Heart left ventricle (tissue), 16 donors: ENCODE measurements at regions not wholly inside any gene's neighbourhood (a gene's known extent, or its start where the extent isn't known, plus 50 kb on each side); places are given as distances from the start of the nearest gene placed in this dataset.

Experiments used
- ATAC-seq, 4 donors: fragments of 200-7000 bp; cut with Tn5 transposase; one replicate each; pipeline ENCODE4 v1.9.1; 2020 to 2022; ENCODE audit warnings: moderate library complexity in 4 of 4, mild to moderate bottlenecking in 3 of 4, moderate number of reproducible peaks in 1 of 4
- DNase-seq, 5 donors: peaks; one replicate each; pipeline ENCODE4 v3.0.0-alpha.2; 2020
- H3K27ac ChIP-seq, 12 donors: fragments of 200-600 bp; sonication (generic) in 4 of 12; one replicate each; pipeline versions ENCODE4 v1.5.0 to v1.8.0; 2016 to 2022; ENCODE audit warnings: mild to moderate bottlenecking in 2 of 12
- H3K27me3 ChIP-seq, 9 donors: fragments of 200-600 bp; sonication (generic) in 2 of 9; one replicate each; pipeline versions ENCODE4 v1.5.1 to v1.8.0; 2016 to 2022; ENCODE audit warnings: mild to moderate bottlenecking in 3 of 9
- H3K36me3 ChIP-seq, 9 donors: fragments of 200-600 bp; sonication (generic) in 2 of 9; one replicate each; pipeline versions ENCODE4 v1.5.0 to v1.8.0; 2018 to 2022; ENCODE audit warnings: mild to moderate bottlenecking in 2 of 9
- H3K4me1 ChIP-seq, 12 donors: fragments of 200-600 bp; sonication (generic) in 4 of 12; one replicate each; pipeline versions ENCODE4 v1.5.0 to v1.8.0; 2016 to 2022; ENCODE audit warnings: mild to moderate bottlenecking in 3 of 12
- H3K4me3 ChIP-seq, 12 donors: fragments of 200-600 bp; sonication (generic) in 4 of 12; one replicate each; pipeline versions ENCODE4 v1.5.0 to v1.8.0; 2017 to 2022; ENCODE audit warnings: mild to moderate bottlenecking in 9 of 12, moderate library complexity in 4 of 12
- H3K9me3 ChIP-seq, 12 donors: fragments of 200-600 bp; sonication (generic) in 4 of 12; one replicate each; pipeline versions ENCODE4 v1.5.0 to v1.8.0; 2016 to 2022; ENCODE audit warnings: mild to moderate bottlenecking in 1 of 12
- CTCF ChIP-seq, 12 donors: fragments of 200-600 bp; sonication (generic) in 4 of 12; IDR thresholded peaks; one replicate each; pipeline versions ENCODE4 v1.5.0 to v1.8.0; 2018 to 2022; ENCODE audit warnings: antibody characterized with exemption in 12 of 12, mild to moderate bottlenecking in 5 of 12
- POLR2A ChIP-seq, 2 donors: fragments of 450-650 bp; IDR thresholded peaks; one replicate each; pipeline ENCODE4 v1.6.1; 2017; ENCODE audit warnings: antibody characterized with exemption in 2 of 2, mild to moderate bottlenecking in 2 of 2, moderate library complexity in 2 of 2
- WGBS, 4 donors: extraction: QIAGEN DNeasy Blood & Tissue Kit in 2 of 4; methylation state at CpG; one replicate each; pipeline versions ENCODE4 v1.1.5 to v1.1.7; 2013 to 2018; 5-methylcytosine and 5-hydroxymethylcytosine counted together
- intact Hi-C, 10 donors: fragments of 100-400 bp; cut with DNase I; formaldehyde crosslinking; loops; one replicate each; pipeline versions ENCODE4 v1.11.1 to v1.14.2; 2022
- donor health status: ischemic (EF 13 %, LVEDD 7.1; RV severe dilation, severe dysfunction).
- donor health status: healthy with polysubstance abuse.
- donor health status: DM: no; HTN: yes; CAD: no.
- donor health status: DM: no; HTN: no; CAD: no.
- donor health status: ischemic (EF 25% LVEDD 6.9; RV normal size, moderate dysfunction).
- donor health status: ischemic (EF 25% LVEDD 5.7; RV mildly dilated, moderate dysfunction).
- donor health status: healthy.
- donor health status: DM: yes; HTN: yes; CAD: no.
- donor health status: ischemic (EF 35%, LVEDD 5.7; RV mildly dilated, moderate dysfunction).
- donor health status: nonischemic (EF 11% LVEDD 7.7; RV severe dilation, severe dysfunction).
- donor health status: DM: yes; HTN: yes; CAD: no.
- donor health status: PGD.
- donor health status: ischemic (EF 29% LVEDD 5.4; RV normal size, mild dysfunction).
- donor health status: nonischemic (EF 23%, LVEDD 6.1; RV moderate dilation, normal function).

- H3K9me3 ChIP-seq: peaks cover 0 to 11% (median 0%) of the 10 kb centered on the region in 12 donors
- no peak for DNase-seq
- ATAC-seq: no peak
- intact Hi-C loops: no loop called here
- no peak overlapping the region for H3K4me3 ChIP-seq
- H3K4me1 ChIP-seq: no peaks in the 10 kb centered on the region
- H3K27me3 ChIP-seq: no peaks in the 10 kb centered on the region
- H3K36me3 ChIP-seq: no peaks in the 10 kb centered on the region
- WGBS, 4 donors: 56 to 64% (median 60%) methylated on average over 2 of the region's 2 CpGs
- no peak for TF ChIP-seq CTCF (IDR thresholded peaks at IDR 0.05)
- TF ChIP-seq POLR2A (IDR thresholded peaks at IDR 0.05): no peak
- no peak overlapping the region for H3K27ac ChIP-seq
These were observed 1083.1 kb upstream of the PCDH10 start for GRCh38 chr4:132065940-132066495.

- Histone ChIP-seq H3K36me3 (no peaks in the 10 kb centered on the region), H3K27me3 (no peaks in the 10 kb centered on the region), H3K4me3 (no peak overlapping the region), H3K27ac (no peak overlapping the region), H3K4me1 (no peaks in the 10 kb centered on the region), H3K9me3 (no peaks in the 10 kb centered on the region)
- DNase-seq (no peak), ATAC-seq (no peak)
- 58 to 75% (median 69%) methylated on average over 1 of the region's 1 CpG for WGBS, 4 donors
- TF ChIP-seq CTCF (IDR thresholded peaks at IDR 0.05) (no peak), POLR2A (IDR thresholded peaks at IDR 0.05) (no peak)
- intact Hi-C loops: no loop called here
These were observed 1077.3 kb upstream of the PCDH10 start for GRCh38 chr4:132071815-132072214.

GRCh38 chr4:132076829-132077228, 1072.3 kb upstream of the PCDH10 start:
- Histone ChIP-seq H3K9me3 (peaks cover 0 to 4% (median 0%) of the 10 kb centered on the region in 12 donors), H3K4me3 (no peak overlapping the region), H3K27ac (no peak overlapping the region), H3K4me1 (no peaks in the 10 kb centered on the region), H3K27me3 (no peaks in the 10 kb centered on the region), H3K36me3 (no peaks in the 10 kb centered on the region)
- intact Hi-C loops: no loop called here
- TF ChIP-seq CTCF (IDR thresholded peaks at IDR 0.05) (no peak), POLR2A (IDR thresholded peaks at IDR 0.05) (no peak)
- ATAC-seq: no peak
- DNase-seq: no peak
- WGBS, 4 donors: 76 to 81% (median 78%) methylated on average over 2 of the region's 2 CpGs

- H3K4me1 ChIP-seq: no peaks in the 10 kb centered on the region
- intact Hi-C loops: no loop called here
- H3K9me3 ChIP-seq: peaks cover 0 to 3% (median 0%) of the 10 kb centered on the region in 12 donors
- no peak for TF ChIP-seq CTCF (IDR thresholded peaks at IDR 0.05)
- no peak for TF ChIP-seq POLR2A (IDR thresholded peaks at IDR 0.05)
- ATAC-seq: no peak
- no peaks in the 10 kb centered on the region for H3K36me3 ChIP-seq
- no peak overlapping the region for H3K27ac ChIP-seq
- no peaks in the 10 kb centered on the region for H3K27me3 ChIP-seq
- no peak overlapping the region for H3K4me3 ChIP-seq
- 62 to 90% (median 84%) methylated on average over 4 of the region's 4 CpGs for WGBS, 4 donors
- no peak for DNase-seq
These were observed 1064.0 kb upstream of the PCDH10 start for GRCh38 chr4:132085105-132085504.
